H9 (cell line): ENCODE measurements at regions not wholly inside any gene's neighbourhood (a gene's known extent, or its start where the extent isn't known, plus 50 kb on each side); places are given as distances from the start of the nearest gene placed in this dataset.

ENCODE experiments used
- DNase-seq: peaks from one replicate; pipeline ENCODE4 v3.0.0-alpha.2; 2017
- H2AFZ ChIP-seq: one replicate; pipeline ENCODE4 v1.6.1; 2013; ENCODE audit warnings: mild to moderate bottlenecking, low read length, control low read depth, moderate library complexity
- H2AK5ac ChIP-seq: 2 replicates; pipeline ENCODE4 v1.6.1; 2013; ENCODE audit warnings: low read length, control low read depth, mixed read lengths; ENCODE audit not compliant: insufficient read length
- H2BK120ac ChIP-seq: one replicate; pipeline ENCODE4 v1.6.1; 2013; ENCODE audit warnings: low read depth, mild to moderate bottlenecking, low read length, control low read depth, inconsistent platforms; ENCODE audit not compliant: poor library complexity, severe bottlenecking
- H2BK12ac ChIP-seq: 2 replicates; pipeline ENCODE4 v1.6.1; 2013; ENCODE audit warnings: low read length, control low read depth, mixed read lengths, low read depth; ENCODE audit not compliant: insufficient read length
- H2BK15ac ChIP-seq: 2 replicates; pipeline ENCODE4 v1.6.1; 2013; ENCODE audit warnings: low read depth, low read length, control low read depth
- H2BK20ac ChIP-seq: one replicate; pipeline ENCODE4 v1.6.1; 2013; ENCODE audit warnings: low read depth, mild to moderate bottlenecking, low read length, control low read depth, inconsistent platforms; ENCODE audit not compliant: poor library complexity, severe bottlenecking
- H2BK5ac ChIP-seq: 2 replicates; pipeline ENCODE4 v1.6.1; 2013; ENCODE audit warnings: low read length, control low read depth, mixed read lengths; ENCODE audit not compliant: insufficient read length
- H3K14ac ChIP-seq: 2 replicates; pipeline ENCODE4 v1.6.1; 2013; ENCODE audit warnings: low read length, control low read depth; ENCODE audit not compliant: insufficient read depth
- H3K18ac ChIP-seq: 2 replicates; pipeline ENCODE4 v1.6.1; 2013; ENCODE audit warnings: low read depth, mild to moderate bottlenecking, mixed read lengths, low read length, control low read depth; ENCODE audit not compliant: insufficient read length
- H3K23ac ChIP-seq: 2 replicates; pipeline ENCODE4 v1.6.1; 2013; ENCODE audit warnings: low read length, control low read depth, mixed read lengths, low read depth; ENCODE audit not compliant: insufficient read length
- H3K23me2 ChIP-seq: 2 replicates; pipeline ENCODE4 v1.6.1; 2013; ENCODE audit warnings: low read depth, mild to moderate bottlenecking, mixed read lengths, low read length, control low read depth; ENCODE audit not compliant: insufficient read length, poor library complexity, severe bottlenecking
- H3K27ac ChIP-seq: 2 replicates; pipeline ENCODE4 v1.5.1; 2013; ENCODE audit warnings: low read length, control low read depth, mixed read lengths, low read depth; ENCODE audit not compliant: insufficient read length
- H3K27me3 ChIP-seq: 2 replicates; pipeline ENCODE4 v1.6.1; 2013; ENCODE audit warnings: low read length, control low read depth, inconsistent platforms; ENCODE audit not compliant: insufficient read depth
- H3K4ac ChIP-seq: 2 replicates; pipeline ENCODE4 v1.6.1; 2013; ENCODE audit warnings: low read depth, mild to moderate bottlenecking, control low read depth, inconsistent platforms, low read length, moderate library complexity
- H3K4me1 ChIP-seq: 2 replicates; pipeline ENCODE4 v1.6.1; 2013; ENCODE audit warnings: low read length, control low read depth, inconsistent platforms; ENCODE audit not compliant: insufficient read depth
- H3K4me2 ChIP-seq: 2 replicates; pipeline ENCODE4 v1.6.1; 2013; ENCODE audit warnings: low read length, control low read depth, mixed read lengths; ENCODE audit not compliant: insufficient read length, insufficient read depth
- H3K56ac ChIP-seq: 2 replicates; pipeline ENCODE4 v1.6.1; 2013; ENCODE audit warnings: low read depth, mild to moderate bottlenecking, mixed read lengths, low read length, control low read depth; ENCODE audit not compliant: insufficient read length
- H3K79me1 ChIP-seq: 2 replicates; pipeline ENCODE4 v1.6.1; 2013; ENCODE audit warnings: low read depth, mild to moderate bottlenecking, moderate library complexity, low read length, control low read depth, inconsistent platforms; ENCODE audit not compliant: insufficient read depth, poor library complexity, severe bottlenecking
- H3K79me2 ChIP-seq: 2 replicates; pipeline ENCODE4 v1.6.1; 2013; ENCODE audit warnings: low read length, control low read depth, inconsistent platforms; ENCODE audit not compliant: insufficient read depth
- H3K9ac ChIP-seq: 2 replicates; pipeline ENCODE4 v1.6.1; 2013; ENCODE audit warnings: low read length, control low read depth, mixed read lengths; ENCODE audit not compliant: insufficient read length; ENCODE audit errors: extremely low read depth
- H3K9me3 ChIP-seq: one replicate; pipeline ENCODE4 v1.6.1; 2013; ENCODE audit warnings: low read depth, low read length, inconsistent platforms; ENCODE audit not compliant: control insufficient read depth
- H3T11ph ChIP-seq: one replicate; pipeline ENCODE4 v1.6.1; 2013; ENCODE audit warnings: mild to moderate bottlenecking, low read length, control low read depth, inconsistent platforms
- H4K20me1 ChIP-seq: one replicate; pipeline ENCODE4 v1.6.1; 2013; ENCODE audit not compliant: control insufficient read depth, insufficient read length, insufficient read depth
- H4K5ac ChIP-seq: 2 replicates; pipeline ENCODE4 v1.6.1; 2013; ENCODE audit warnings: low read depth, mild to moderate bottlenecking, mixed read lengths, low read length, control low read depth; ENCODE audit not compliant: insufficient read length
- H4K8ac ChIP-seq: replicated peaks from 2 replicates; pipeline ENCODE4 v1.6.1; 2013; ENCODE audit warnings: low read length, control low read depth, mixed read lengths, low read depth; ENCODE audit not compliant: insufficient read length
- H4K91ac ChIP-seq: 2 replicates; pipeline ENCODE4 v1.6.1; 2013; ENCODE audit warnings: low read depth, mild to moderate bottlenecking, moderate library complexity, mixed read lengths, low read length, control low read depth; ENCODE audit not compliant: insufficient read length
- H3K27ac Mint-ChIP-seq, 3 experiments: 2 replicates in 2 of 3; 3 replicates in 1 of 3; pipeline ENCODE4 v1.8.0; 2020 to 2021; ENCODE audit warnings: mixed read lengths in 3 of 3, mild to moderate bottlenecking in 1 of 3, moderate library complexity in 1 of 3
- H3K27me3 Mint-ChIP-seq: 2 replicates; pipeline ENCODE4 v1.8.0; 2021; ENCODE audit warnings: low read depth, mild to moderate bottlenecking, moderate library complexity, mixed read lengths
- H3K36me3 Mint-ChIP-seq, 3 experiments: 2 replicates in 2 of 3; 3 replicates in 1 of 3; pipeline ENCODE4 v1.8.0; 2020 to 2021; ENCODE audit warnings: low read depth in 3 of 3, mixed read lengths in 3 of 3; ENCODE audit not compliant: insufficient read depth in 1 of 3
- H3K4me1 Mint-ChIP-seq, 2 experiments: 2 replicates each; pipeline ENCODE4 v1.8.0; 2020; ENCODE audit warnings: mixed read lengths in 2 of 2
- H3K4me3 Mint-ChIP-seq, 2 experiments: 2 replicates in 1 of 2; 3 replicates in 1 of 2; pipeline ENCODE4 v1.8.0; 2020 to 2021; ENCODE audit warnings: mild to moderate bottlenecking in 2 of 2, mixed read lengths in 2 of 2, moderate library complexity in 1 of 2
- H3K9me3 Mint-ChIP-seq, 2 experiments: 2 replicates in 1 of 2; 3 replicates in 1 of 2; pipeline ENCODE4 v1.8.0; 2020; ENCODE audit warnings: mild to moderate bottlenecking in 2 of 2, mixed read lengths in 2 of 2, moderate library complexity in 1 of 2
- CTCF ChIP-seq: fragments of 200-600 bp; sonication (generic); conservative IDR thresholded peaks from 3 replicates; pipeline ENCODE4 v1.8.0; 2021; ENCODE audit warnings: antibody characterized with exemption, mild to moderate bottlenecking

- Histone ChIP-seq H3K23me2 (no peaks in the 10 kb centered on the region), H3K27me3 (no peaks in the 10 kb centered on the region), H3K14ac (no peak overlapping the region), H2BK12ac (no peak overlapping the region), H3K79me1 (no peaks in the 10 kb centered on the region), H3K56ac (no peak overlapping the region), H3K23ac (no peak overlapping the region), H2BK5ac (no peak overlapping the region), H3T11ph (no peak overlapping the region), H4K5ac (no peak overlapping the region), H3K79me2 (no peaks in the 10 kb centered on the region), H2BK120ac (no peak overlapping the region), H4K91ac (no peak overlapping the region), H2AK5ac (no peak overlapping the region), H3K4ac (no peak overlapping the region), H3K18ac (no peak overlapping the region), H3K4me1 (no peaks in the 10 kb centered on the region), H3K9me3 (no peaks in the 10 kb centered on the region), H3K4me2 (no peak overlapping the region), H4K8ac (no peak overlapping the region), H2BK20ac (no peak overlapping the region), H2AFZ (no peak overlapping the region), H3K27ac (no peak overlapping the region), H2BK15ac (no peak overlapping the region), H4K20me1 (no peaks in the 10 kb centered on the region), H3K9ac (no peak overlapping the region)
- Mint-ChIP-seq H3K9me3 (no peaks in the 10 kb centered on the region), H3K4me3 (no peak overlapping the region), H3K4me1 (peaks cover 0 to 4% of the 10 kb centered on the region in 2 experiments; a peak in 2 of 4 replicates), H3K36me3 (no peaks in the 10 kb centered on the region), H3K27me3 (no peaks in the 10 kb centered on the region), H3K27ac (no peak overlapping the region)
- TF ChIP-seq CTCF: no peak
- no peak for DNase-seq
These were observed 123.5 kb upstream of the LEF1 start for GRCh38 chr4:108292229-108292628.
